K562 (cell line): ENCODE measurements at regions not wholly inside any gene's neighbourhood (a gene's known extent, or its start where the extent isn't known, plus 50 kb on each side); places are given as distances from the start of the nearest gene placed in this dataset.

ENCODE experiments used
- ATAC-seq: fragments of 200-7000 bp; cut with Tn5 transposase; 3 replicates; pipeline ENCODE4 v1.9.1; 2020; ENCODE audit warnings: moderate library complexity
- BruUV-seq: library from RNA; stranded (reverse); fragments of 400-500 nt; replicated peaks from 2 replicates; lab custom pipeline; 2021; lab: Mats Ljungman, UMichigan
- CTCF ChIA-PET: fragments of 300-600 bp; formaldehyde crosslinking; extraction: SDS; loops from one replicate; lab custom pipeline; 2021; ENCODE audit warnings: low intra/inter-chr PET ratio; lab: Yijun Ruan, JAX
- POLR2A ChIA-PET: fragments of 300-600, 350-650 bp; sonication (Branson Sonifier 250); formaldehyde crosslinking; extraction: SDS; loops from one replicate; lab custom pipeline; 2021; ENCODE audit warnings: antibody characterized with exemption, inconsistent platforms; lab: Yijun Ruan, JAX
- DNase-seq, 4 experiments: peaks; one replicate each; pipeline versions ENCODE4 v3.0.0 to v3.0.0-alpha.2; 2011 to 2018; ENCODE audit warnings: low spot score in 3 of 4, mixed read lengths in 3 of 4; ENCODE audit errors: extremely low read depth in 1 of 4
- FAIRE-seq: peaks from 2 replicates; lab custom pipeline; 2011; peaks lifted over from hg19 to GRCh38; lab: Jason Lieb, UNC
- H2AFZ ChIP-seq: 2 replicates; pipeline ENCODE4 v1.6.0; 2011; ENCODE audit warnings: low read depth, low read length, control low read depth, inconsistent platforms
- H3K27ac ChIP-seq: fragments of 200-600 bp; 3 replicates; pipeline ENCODE4 v1.8.0; 2011; ENCODE audit warnings: low read depth, mild to moderate bottlenecking, control low read depth, inconsistent platforms, low read length, moderate library complexity, mixed read lengths; ENCODE audit errors: extremely low read depth
- H3K27me3 ChIP-seq, 2 experiments: fragments of 300-600 bp in 1 of 2; 2 replicates in 1 of 2; 3 replicates in 1 of 2; pipeline versions ENCODE4 v1.6.0 to v1.8.0; 2011; ENCODE audit warnings: inconsistent platforms in 2 of 2, low read length in 2 of 2, mild to moderate bottlenecking in 1 of 2, mixed read lengths in 1 of 2, moderate library complexity in 1 of 2; ENCODE audit not compliant: control insufficient read depth in 2 of 2, insufficient read depth in 2 of 2
- H3K36me3 ChIP-seq: fragments of 300-600 bp; 3 replicates; pipeline ENCODE4 v1.8.0; 2011; ENCODE audit warnings: mild to moderate bottlenecking, low read length, inconsistent platforms; ENCODE audit not compliant: control insufficient read depth, insufficient read depth
- H3K4me1 ChIP-seq, 2 experiments: fragments of 200-600 bp in 1 of 2; replicated peaks in 1 of 2; 2 replicates in 1 of 2; 3 replicates in 1 of 2; pipeline versions ENCODE4 v1.5.1 to v1.8.0; 2011; ENCODE audit warnings: inconsistent platforms in 2 of 2, low read length in 2 of 2, mild to moderate bottlenecking in 1 of 2, mixed read lengths in 1 of 2, moderate library complexity in 1 of 2; ENCODE audit not compliant: control insufficient read depth in 2 of 2, insufficient read depth in 2 of 2
- H3K4me2 ChIP-seq: 2 replicates; pipeline ENCODE4 v1.6.1; 2011; ENCODE audit warnings: low read length, control low read depth, inconsistent platforms, mixed read lengths; ENCODE audit not compliant: insufficient read depth
- H3K4me3 ChIP-seq: fragments of 200-600 bp; sonication (generic), shearing (Covaris generic); 2 replicates; pipeline ENCODE4 v1.5.1; 2016; ENCODE audit warnings: control low read depth, inconsistent platforms
- H3K79me2 ChIP-seq: fragments of 200-600 bp; 3 replicates; pipeline ENCODE4 v1.8.0; 2011; ENCODE audit warnings: low read length, inconsistent platforms; ENCODE audit not compliant: control insufficient read depth, insufficient read depth
- H3K9ac ChIP-seq, 2 experiments: 2 replicates each; pipeline versions ENCODE4 v1.6.0 to v1.6.1; 2011; ENCODE audit warnings: low read depth in 2 of 2, low read length in 2 of 2, control low read depth in 1 of 2, inconsistent platforms in 1 of 2, mild to moderate bottlenecking in 1 of 2, mixed read lengths in 1 of 2; ENCODE audit not compliant: insufficient read depth in 1 of 2
- H3K9me1 ChIP-seq: one replicate; pipeline ENCODE4 v1.6.0; 2011; ENCODE audit warnings: inconsistent platforms, mild to moderate bottlenecking, low read length, moderate library complexity; ENCODE audit not compliant: control insufficient read depth, insufficient read depth
- H3K9me3 ChIP-seq: replicated peaks from 2 replicates; pipeline ENCODE4 v1.5.1; 2011; ENCODE audit warnings: low read depth, low read length, inconsistent platforms; ENCODE audit not compliant: control insufficient read depth, insufficient read depth
- H4K20me1 ChIP-seq: replicated peaks from 2 replicates; pipeline ENCODE4 v1.6.1; 2011; ENCODE audit warnings: low read length, inconsistent platforms, mixed read lengths; ENCODE audit not compliant: control insufficient read depth, insufficient read depth
- CBX3 ChIP-seq, 2 experiments: IDR thresholded peaks; 1 replicate in 1 of 2; 2 replicates in 1 of 2; pipeline ENCODE4 v1.6.1; 2012; ENCODE audit warnings: inconsistent platforms in 2 of 2, low read length in 2 of 2, borderline replicate concordance in 1 of 2, control low read depth in 1 of 2
- LARP7 ChIP-seq: fragments of 450-650 bp; IDR thresholded peaks from 2 replicates; pipeline ENCODE4 v1.6.1; 2016
- NFIC ChIP-seq: fragments of 450-650 bp; IDR thresholded peaks from 2 replicates; pipeline ENCODE4 v1.6.1; 2017; ENCODE audit warnings: mild to moderate bottlenecking, inconsistent platforms
- NFIX ChIP-seq: fragments of 250-450 bp; sonication (Bioruptor Pico); IDR thresholded peaks from 2 replicates; pipeline ENCODE4 v1.4.0; 2020; ENCODE audit warnings: low read depth, mild to moderate bottlenecking, moderate library complexity
- WGBS: fragments of 100-300 bp; shearing (Covaris generic); methylation state at CpG from one replicate; pipeline ENCODE4 v1.1.6; 2016; ENCODE audit warnings: low coverage, mixed read lengths; ENCODE audit not compliant: insufficient coverage; ENCODE audit errors: missing lambda C conversion rate; 5-methylcytosine and 5-hydroxymethylcytosine counted together
- in situ Hi-C: fragments of 300-500 bp; cut with MboI; formaldehyde crosslinking; loops from 4 replicates; pipeline ENCODE4 v1.15.0; 2018; ENCODE audit warnings: inconsistent platforms, mixed read lengths
- intact Hi-C: fragments of 100-400 bp; cut with micrococcal nuclease; formaldehyde crosslinking; loops from 2 replicates; pipeline ENCODE4 v1.14.2; 2022
- TF ChIP-seq, protein P1 (sequence below): sonication (generic); formaldehyde crosslinking; IDR thresholded peaks from 2 replicates; pipeline ENCODE4 v1.8.0; 2022; ENCODE audit warnings: mild to moderate bottlenecking, missing genetic modification reagents
- TF ChIP-seq, protein P2 (sequence below): fragments of 250-450 bp; sonication (Bioruptor Pico); IDR thresholded peaks from 2 replicates; pipeline ENCODE4 v1.5.1; 2021; ENCODE audit warnings: mild to moderate bottlenecking
- TF ChIP-seq, protein P3 (sequence below): fragments of 450-650 bp; formaldehyde crosslinking; conservative IDR thresholded peaks from 2 replicates; pipeline ENCODE4 v1.4.0; 2022; ENCODE audit warnings: mild to moderate bottlenecking, missing genetic modification characterization
- TF ChIP-seq, protein P4 (sequence below): fragments of 200-400 bp; formaldehyde crosslinking; IDR thresholded peaks from 2 replicates; pipeline ENCODE4 v1.6.1; 2017; ENCODE audit warnings: mild to moderate bottlenecking, low read depth, low read length, moderate library complexity
- TF ChIP-seq, protein P5 (sequence below): fragments of 200-800 bp; sonication (Bioruptor generic); IDR thresholded peaks from 2 replicates; pipeline ENCODE4 v1.6.1; 2017; ENCODE audit warnings: missing genetic modification characterization, missing compliant biosample characterization

DNA sequence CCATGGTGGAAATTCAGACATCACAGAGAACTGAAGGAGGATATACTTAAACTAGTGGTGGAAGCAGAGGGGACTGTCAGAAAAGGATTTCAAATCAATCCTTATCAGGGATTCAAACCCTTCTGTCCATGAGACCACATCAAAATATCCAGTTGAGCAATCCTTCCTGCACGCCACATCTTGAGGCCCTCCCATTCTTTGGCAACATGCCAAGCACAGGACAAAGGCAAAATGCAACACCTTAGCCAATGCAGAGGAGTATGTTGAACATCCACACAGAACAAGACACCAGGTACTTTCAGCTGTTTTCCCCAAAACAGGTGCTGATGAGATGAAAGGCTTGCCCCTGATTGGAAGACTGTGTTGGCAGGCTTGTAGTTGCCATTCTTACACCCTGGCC is 81.8 kb upstream of the PLXNA2 start:
- intact Hi-C loops, result no loop called here
- Histone ChIP-seq H3K4me1 (no peaks in the 10 kb centered on the region), H3K4me2 (no peak overlapping the region), H3K27me3 (no peaks in the 10 kb centered on the region; a peak in 1 of 5 replicates), H3K36me3 (no peaks in the 10 kb centered on the region), H3K9me1 (no peaks in the 10 kb centered on the region), H3K9ac (no peak overlapping the region), H2AFZ (no peak overlapping the region), H3K79me2 (no peaks in the 10 kb centered on the region), H3K4me3 (no peak overlapping the region), H4K20me1 (no peaks in the 10 kb centered on the region), H3K9me3 (no peaks in the 10 kb centered on the region), H3K27ac (no peak overlapping the region)
- TF ChIP-seq NFIX (CRISPR knock-in tag) (peak; percentile 92), LARP7 (no peak), NFIC (peak; percentile 97)
- WGBS, result 0% methylated on average over 1 of the region's 1 CpG
- ATAC-seq, result no peak
- POLR2A ChIA-PET, result no interaction called here
- in situ Hi-C loops, result no loop called here
- no TSS peak for BruUV-seq
- peak in 1 of 4 experiments; percentile 7 for DNase-seq
- CTCF ChIA-PET, result no interaction called here
- no peak for FAIRE-seq

DNA sequence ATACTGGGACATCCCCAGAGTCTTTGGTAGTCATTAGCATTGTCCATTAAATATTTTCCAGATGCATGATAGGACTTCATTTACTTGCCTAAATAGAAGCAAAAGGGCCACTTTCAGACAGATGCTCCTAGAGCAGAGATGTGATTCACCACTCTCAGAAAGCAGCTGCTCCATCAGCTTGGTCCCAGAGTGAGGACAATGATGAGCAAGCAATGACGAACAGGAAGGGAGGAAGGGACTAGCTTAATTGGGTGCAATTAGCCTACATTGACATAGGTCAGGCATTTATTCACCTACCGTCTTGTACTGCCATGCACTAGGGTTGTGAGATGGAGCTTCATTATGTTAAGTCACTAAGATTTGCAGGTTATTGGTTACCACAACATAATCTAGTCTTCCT is 85.1 kb upstream of the PLXNA2 start:
- Histone ChIP-seq H3K27ac (no peak overlapping the region), H3K79me2 (no peaks in the 10 kb centered on the region), H3K27me3 (peaks cover 0 to 2% of the 10 kb centered on the region in 2 experiments; a peak in 1 of 5 replicates), H3K9ac (no peak overlapping the region), H3K4me2 (no peak overlapping the region), H3K4me1 (no peaks in the 10 kb centered on the region), H4K20me1 (no peaks in the 10 kb centered on the region), H3K36me3 (no peaks in the 10 kb centered on the region), H3K9me1 (no peaks in the 10 kb centered on the region), H2AFZ (no peak overlapping the region), H3K4me3 (no peak overlapping the region), H3K9me3 (no peaks in the 10 kb centered on the region)
- DNase-seq, result no peak
- WGBS, result 2% methylated on average over 2 of the region's 2 CpGs
- FAIRE-seq, result no peak
- CTCF ChIA-PET, result no interaction called here
- intact Hi-C loops, result no loop called here
- POLR2A ChIA-PET, result no interaction called here
- no peak for ATAC-seq
- BruUV-seq, result no TSS peak
- in situ Hi-C loops, result no loop called here
- no peak for TF ChIP-seq CBX3 (IDR thresholded peaks at IDR 0.05; ENCODE audit: borderline replicate concordance in 1 of 2, low read length in 2 of 2)
- TF ChIP-seq, protein P1, sequence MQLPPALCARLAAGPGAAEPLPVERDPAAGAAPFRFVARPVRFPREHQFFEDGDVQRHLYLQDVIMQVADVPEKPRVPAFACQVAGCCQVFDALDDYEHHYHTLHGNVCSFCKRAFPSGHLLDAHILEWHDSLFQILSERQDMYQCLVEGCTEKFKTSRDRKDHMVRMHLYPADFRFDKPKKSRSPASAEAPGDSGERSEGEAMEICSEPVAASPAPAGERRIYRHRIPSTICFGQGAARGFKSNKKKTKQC (CRISPR knock-in tag), result no peak
- TF ChIP-seq, protein P2, sequence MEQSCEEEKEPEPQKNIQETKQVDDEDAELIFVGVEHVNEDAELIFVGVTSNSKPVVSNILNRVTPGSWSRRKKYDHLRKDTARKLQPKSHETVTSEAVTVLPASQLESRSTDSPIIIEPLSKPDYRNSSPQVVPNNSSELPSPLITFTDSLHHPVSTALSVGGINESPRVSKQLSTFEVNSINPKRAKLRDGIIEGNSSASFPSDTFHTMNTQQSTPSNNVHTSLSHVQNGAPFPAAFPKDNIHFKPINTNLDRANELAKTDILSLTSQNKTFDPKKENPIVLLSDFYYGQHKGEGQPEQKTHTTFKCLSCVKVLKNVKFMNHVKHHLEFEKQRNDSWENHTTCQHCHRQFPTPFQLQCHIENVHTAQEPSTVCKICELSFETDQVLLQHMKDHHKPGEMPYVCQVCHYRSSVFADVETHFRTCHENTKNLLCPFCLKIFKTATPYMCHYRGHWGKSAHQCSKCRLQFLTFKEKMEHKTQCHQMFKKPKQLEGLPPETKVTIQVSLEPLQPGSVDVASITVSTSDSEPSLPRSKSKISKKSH, result no peak
- TF ChIP-seq, protein P3, sequence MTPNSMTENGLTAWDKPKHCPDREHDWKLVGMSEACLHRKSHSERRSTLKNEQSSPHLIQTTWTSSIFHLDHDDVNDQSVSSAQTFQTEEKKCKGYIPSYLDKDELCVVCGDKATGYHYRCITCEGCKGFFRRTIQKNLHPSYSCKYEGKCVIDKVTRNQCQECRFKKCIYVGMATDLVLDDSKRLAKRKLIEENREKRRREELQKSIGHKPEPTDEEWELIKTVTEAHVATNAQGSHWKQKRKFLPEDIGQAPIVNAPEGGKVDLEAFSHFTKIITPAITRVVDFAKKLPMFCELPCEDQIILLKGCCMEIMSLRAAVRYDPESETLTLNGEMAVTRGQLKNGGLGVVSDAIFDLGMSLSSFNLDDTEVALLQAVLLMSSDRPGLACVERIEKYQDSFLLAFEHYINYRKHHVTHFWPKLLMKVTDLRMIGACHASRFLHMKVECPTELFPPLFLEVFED (CRISPR knock-in tag), result no peak
- TF ChIP-seq, protein P4, sequence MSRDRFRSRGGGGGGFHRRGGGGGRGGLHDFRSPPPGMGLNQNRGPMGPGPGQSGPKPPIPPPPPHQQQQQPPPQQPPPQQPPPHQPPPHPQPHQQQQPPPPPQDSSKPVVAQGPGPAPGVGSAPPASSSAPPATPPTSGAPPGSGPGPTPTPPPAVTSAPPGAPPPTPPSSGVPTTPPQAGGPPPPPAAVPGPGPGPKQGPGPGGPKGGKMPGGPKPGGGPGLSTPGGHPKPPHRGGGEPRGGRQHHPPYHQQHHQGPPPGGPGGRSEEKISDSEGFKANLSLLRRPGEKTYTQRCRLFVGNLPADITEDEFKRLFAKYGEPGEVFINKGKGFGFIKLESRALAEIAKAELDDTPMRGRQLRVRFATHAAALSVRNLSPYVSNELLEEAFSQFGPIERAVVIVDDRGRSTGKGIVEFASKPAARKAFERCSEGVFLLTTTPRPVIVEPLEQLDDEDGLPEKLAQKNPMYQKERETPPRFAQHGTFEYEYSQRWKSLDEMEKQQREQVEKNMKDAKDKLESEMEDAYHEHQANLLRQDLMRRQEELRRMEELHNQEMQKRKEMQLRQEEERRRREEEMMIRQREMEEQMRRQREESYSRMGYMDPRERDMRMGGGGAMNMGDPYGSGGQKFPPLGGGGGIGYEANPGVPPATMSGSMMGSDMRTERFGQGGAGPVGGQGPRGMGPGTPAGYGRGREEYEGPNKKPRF, result no peak
- TF ChIP-seq, protein P5, sequence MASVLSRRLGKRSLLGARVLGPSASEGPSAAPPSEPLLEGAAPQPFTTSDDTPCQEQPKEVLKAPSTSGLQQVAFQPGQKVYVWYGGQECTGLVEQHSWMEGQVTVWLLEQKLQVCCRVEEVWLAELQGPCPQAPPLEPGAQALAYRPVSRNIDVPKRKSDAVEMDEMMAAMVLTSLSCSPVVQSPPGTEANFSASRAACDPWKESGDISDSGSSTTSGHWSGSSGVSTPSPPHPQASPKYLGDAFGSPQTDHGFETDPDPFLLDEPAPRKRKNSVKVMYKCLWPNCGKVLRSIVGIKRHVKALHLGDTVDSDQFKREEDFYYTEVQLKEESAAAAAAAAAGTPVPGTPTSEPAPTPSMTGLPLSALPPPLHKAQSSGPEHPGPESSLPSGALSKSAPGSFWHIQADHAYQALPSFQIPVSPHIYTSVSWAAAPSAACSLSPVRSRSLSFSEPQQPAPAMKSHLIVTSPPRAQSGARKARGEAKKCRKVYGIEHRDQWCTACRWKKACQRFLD, result no peak
